ENCODE measurements at regions not wholly inside any gene's neighbourhood (a gene's known extent, or its start where the extent isn't known, plus 50 kb on each side); places are given as distances from the start of the nearest gene placed in this dataset.

DNA sequence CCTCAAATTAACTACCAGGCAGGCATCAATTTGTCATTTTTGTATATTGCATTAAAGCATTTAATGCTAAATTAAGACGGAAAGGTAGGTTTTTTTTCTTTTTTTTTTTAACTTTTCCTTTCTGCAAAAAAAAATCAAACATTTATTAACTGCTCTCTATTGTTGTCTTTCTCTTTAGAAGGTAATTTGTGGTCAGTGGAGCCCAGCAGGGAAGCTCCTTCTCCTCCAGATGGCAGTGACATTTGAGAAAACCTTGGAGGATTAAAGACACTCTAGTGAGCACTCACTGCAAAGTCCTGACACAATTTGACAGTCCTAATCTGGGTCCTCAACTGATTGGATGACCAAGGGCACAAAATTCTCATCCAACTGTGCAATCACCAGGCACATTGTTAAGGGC, 102.4 kb downstream of the SLIT2 start:
- Histone ChIP-seq H3F3A (ENCODE audit: low read length, unreplicated experiment) (no peaks in the 10 kb centered on the region), H3K4me1 (ENCODE audit: insufficient read depth, low read length) (no peaks in the 10 kb centered on the region), H3K4me2 (ENCODE audit: low read length) (no peak overlapping the region), H3K79me2 (ENCODE audit: low read length) (peaks cover 16% of the 10 kb centered on the region; the same call in 1 of the 2 replicates), H3K9me3 (ENCODE audit: low read length) (no peaks in the 10 kb centered on the region), H3K4me3 (ENCODE audit: low read length) (no peak overlapping the region), H4K20me1 (ENCODE audit: low read length) (no peaks in the 10 kb centered on the region), H3K27me3 (ENCODE audit: low read length) (no peaks in the 10 kb centered on the region), H3K9me2 (replicated peaks; ENCODE audit: low read length) (no peaks in the 10 kb centered on the region), H2AFZ (ENCODE audit: low read length) (no peak overlapping the region), H3K27ac (ENCODE audit: low read length) (no peak overlapping the region), H3K36me3 (ENCODE audit: low read depth, low read length) (peaks cover 5% of the 10 kb centered on the region; the same call in 1 of the 2 replicates), H3K9ac (ENCODE audit: low read length) (no peak overlapping the region)
- ATAC-seq (no peak), DNase-seq (no peak)
- ChIA-PET CTCF (no interaction called here), POLR2A (ENCODE audit: unreplicated experiment) (no interaction called here)
- intact Hi-C loops (cut with micrococcal nuclease), result no loop called here
- TF ChIP-seq EZH2phosphoT487 (IDR thresholded peaks at IDR 0.05; ENCODE audit: borderline replicate concordance, low read length) (no peak), EZH2 (IDR thresholded peaks at IDR 0.05; ENCODE audit: low read length, unreplicated experiment) (no peak)
- TF ChIP-seq, protein P1, sequence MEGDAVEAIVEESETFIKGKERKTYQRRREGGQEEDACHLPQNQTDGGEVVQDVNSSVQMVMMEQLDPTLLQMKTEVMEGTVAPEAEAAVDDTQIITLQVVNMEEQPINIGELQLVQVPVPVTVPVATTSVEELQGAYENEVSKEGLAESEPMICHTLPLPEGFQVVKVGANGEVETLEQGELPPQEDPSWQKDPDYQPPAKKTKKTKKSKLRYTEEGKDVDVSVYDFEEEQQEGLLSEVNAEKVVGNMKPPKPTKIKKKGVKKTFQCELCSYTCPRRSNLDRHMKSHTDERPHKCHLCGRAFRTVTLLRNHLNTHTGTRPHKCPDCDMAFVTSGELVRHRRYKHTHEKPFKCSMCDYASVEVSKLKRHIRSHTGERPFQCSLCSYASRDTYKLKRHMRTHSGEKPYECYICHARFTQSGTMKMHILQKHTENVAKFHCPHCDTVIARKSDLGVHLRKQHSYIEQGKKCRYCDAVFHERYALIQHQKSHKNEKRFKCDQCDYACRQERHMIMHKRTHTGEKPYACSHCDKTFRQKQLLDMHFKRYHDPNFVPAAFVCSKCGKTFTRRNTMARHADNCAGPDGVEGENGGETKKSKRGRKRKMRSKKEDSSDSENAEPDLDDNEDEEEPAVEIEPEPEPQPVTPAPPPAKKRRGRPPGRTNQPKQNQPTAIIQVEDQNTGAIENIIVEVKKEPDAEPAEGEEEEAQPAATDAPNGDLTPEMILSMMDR (conservative IDR thresholded peaks at IDR 0.05; ENCODE audit: low read depth, low read length), result no peak
- BruUV-seq (replicated peaks), result no TSS peak

- Histone ChIP-seq H3K27ac (ENCODE audit: low read length) (no peak overlapping the region), H3K4me3 (ENCODE audit: low read length) (no peak overlapping the region), H2AFZ (ENCODE audit: low read length) (no peak overlapping the region), H3F3A (ENCODE audit: low read length, unreplicated experiment) (no peaks in the 10 kb centered on the region), H3K9me3 (ENCODE audit: low read length) (no peaks in the 10 kb centered on the region), H3K9me2 (replicated peaks; ENCODE audit: low read length) (no peaks in the 10 kb centered on the region), H4K20me1 (ENCODE audit: low read length) (no peaks in the 10 kb centered on the region), H3K4me1 (ENCODE audit: insufficient read depth, low read length) (no peaks in the 10 kb centered on the region), H3K79me2 (ENCODE audit: low read length) (peaks cover 11% of the 10 kb centered on the region; the same call in 1 of the 2 replicates), H3K4me2 (ENCODE audit: low read length) (no peak overlapping the region), H3K36me3 (ENCODE audit: low read depth, low read length) (peaks cover 5% of the 10 kb centered on the region; the same call in 1 of the 2 replicates), H3K27me3 (ENCODE audit: low read length) (no peaks in the 10 kb centered on the region), H3K9ac (ENCODE audit: low read length) (no peak overlapping the region)
- ATAC-seq, result no peak
- POLR2A ChIA-PET (ENCODE audit: unreplicated experiment), result no interaction called here
- intact Hi-C loops (cut with micrococcal nuclease), result no loop called here
- CTCF ChIA-PET, result no interaction called here
- BruUV-seq (replicated peaks), result no TSS peak
- no peak for DNase-seq
- TF ChIP-seq EZH2phosphoT487 (IDR thresholded peaks at IDR 0.05; ENCODE audit: borderline replicate concordance, low read length) (no peak), EZH2 (IDR thresholded peaks at IDR 0.05; ENCODE audit: low read length, unreplicated experiment) (no peak)
- TF ChIP-seq, protein P1 (conservative IDR thresholded peaks at IDR 0.05; ENCODE audit: low read depth, low read length), result no peak
Measured at GRCh38 chr4:20356565-20356964, 104.9 kb downstream of the SLIT2 start.

DNA sequence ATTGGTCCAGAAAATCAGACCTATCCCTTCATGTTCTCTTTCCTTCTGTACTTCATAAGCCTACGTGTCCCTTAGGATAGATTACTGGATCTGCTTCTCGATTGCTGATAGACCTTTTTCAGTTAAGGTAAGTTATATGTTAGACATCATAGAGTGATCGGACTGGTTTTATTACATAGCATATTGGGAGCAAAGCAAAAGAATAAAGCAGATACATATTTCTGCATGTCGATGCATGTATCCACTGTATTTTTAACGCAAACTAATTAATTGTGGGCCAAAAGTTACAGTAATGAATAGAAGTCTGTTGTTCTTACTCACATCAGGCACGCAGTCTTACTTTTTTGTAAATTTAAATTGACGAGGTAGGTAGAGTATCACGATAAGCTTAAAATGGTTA, 106.4 kb downstream of the SLIT2 start:
- no peak overlapping the region for H3K4me3 ChIP-seq (ENCODE audit: low read length)
- no peak for TF ChIP-seq EZH2phosphoT487 (IDR thresholded peaks at IDR 0.05; ENCODE audit: borderline replicate concordance, low read length)
- TF ChIP-seq, protein P1 (conservative IDR thresholded peaks at IDR 0.05; ENCODE audit: low read depth, low read length), result no peak
- 0 out of 2 replicates have a peak, but pooled peaks cover 9% of the 10 kb centered on the region for H3K79me2 ChIP-seq (ENCODE audit: low read length)
- CTCF ChIA-PET, result no interaction called here
- DNase-seq (no peak), ATAC-seq (no peak)
- H3K27ac ChIP-seq (ENCODE audit: low read length), result no peak overlapping the region
- no peaks in the 10 kb centered on the region for H3K27me3 ChIP-seq (ENCODE audit: low read length)
- H3K9ac ChIP-seq (ENCODE audit: low read length), result no peak overlapping the region
- H2AFZ ChIP-seq (ENCODE audit: low read length), result no peak overlapping the region
- POLR2A ChIA-PET (ENCODE audit: unreplicated experiment), result no interaction called here
- H3K9me3 ChIP-seq (ENCODE audit: low read length), result no peaks in the 10 kb centered on the region
- intact Hi-C loops (cut with micrococcal nuclease), result no loop called here
- H3F3A ChIP-seq (ENCODE audit: low read length, unreplicated experiment), result no peaks in the 10 kb centered on the region
- no peaks in the 10 kb centered on the region for H3K9me2 ChIP-seq (replicated peaks; ENCODE audit: low read length)
- H3K36me3 ChIP-seq (ENCODE audit: low read depth, low read length), result peaks cover 5% of the 10 kb centered on the region; the same call in 1 of the 2 replicates
- H3K4me2 ChIP-seq (ENCODE audit: low read length), result no peak overlapping the region
- H4K20me1 ChIP-seq (ENCODE audit: low read length), result no peaks in the 10 kb centered on the region
- H3K4me1 ChIP-seq (ENCODE audit: insufficient read depth, low read length), result no peaks in the 10 kb centered on the region
- no TSS peak for BruUV-seq (replicated peaks)
